H9 (cell line): ENCODE measurements at regions not wholly inside any gene's neighbourhood (a gene's known extent, or its start where the extent isn't known, plus 50 kb on each side); places are given as distances from the start of the nearest gene placed in this dataset.

Experiments
- DNase-seq: peaks from one replicate; pipeline ENCODE4 v3.0.0-alpha.2; 2017
- H2AFZ ChIP-seq: one replicate; pipeline ENCODE4 v1.6.1; 2013; ENCODE audit warnings: mild to moderate bottlenecking, low read length, control low read depth, moderate library complexity
- H2AK5ac ChIP-seq: 2 replicates; pipeline ENCODE4 v1.6.1; 2013; ENCODE audit warnings: low read length, control low read depth, mixed read lengths; ENCODE audit not compliant: insufficient read length
- H2BK120ac ChIP-seq: one replicate; pipeline ENCODE4 v1.6.1; 2013; ENCODE audit warnings: low read depth, mild to moderate bottlenecking, low read length, control low read depth, inconsistent platforms; ENCODE audit not compliant: poor library complexity, severe bottlenecking
- H2BK12ac ChIP-seq: 2 replicates; pipeline ENCODE4 v1.6.1; 2013; ENCODE audit warnings: low read length, control low read depth, mixed read lengths, low read depth; ENCODE audit not compliant: insufficient read length
- H2BK15ac ChIP-seq: 2 replicates; pipeline ENCODE4 v1.6.1; 2013; ENCODE audit warnings: low read depth, low read length, control low read depth
- H2BK20ac ChIP-seq: one replicate; pipeline ENCODE4 v1.6.1; 2013; ENCODE audit warnings: low read depth, mild to moderate bottlenecking, low read length, control low read depth, inconsistent platforms; ENCODE audit not compliant: poor library complexity, severe bottlenecking
- H2BK5ac ChIP-seq: 2 replicates; pipeline ENCODE4 v1.6.1; 2013; ENCODE audit warnings: low read length, control low read depth, mixed read lengths; ENCODE audit not compliant: insufficient read length
- H3K14ac ChIP-seq: 2 replicates; pipeline ENCODE4 v1.6.1; 2013; ENCODE audit warnings: low read length, control low read depth; ENCODE audit not compliant: insufficient read depth
- H3K18ac ChIP-seq: 2 replicates; pipeline ENCODE4 v1.6.1; 2013; ENCODE audit warnings: low read depth, mild to moderate bottlenecking, mixed read lengths, low read length, control low read depth; ENCODE audit not compliant: insufficient read length
- H3K23ac ChIP-seq: 2 replicates; pipeline ENCODE4 v1.6.1; 2013; ENCODE audit warnings: low read length, control low read depth, mixed read lengths, low read depth; ENCODE audit not compliant: insufficient read length
- H3K23me2 ChIP-seq: 2 replicates; pipeline ENCODE4 v1.6.1; 2013; ENCODE audit warnings: low read depth, mild to moderate bottlenecking, mixed read lengths, low read length, control low read depth; ENCODE audit not compliant: insufficient read length, poor library complexity, severe bottlenecking
- H3K27ac ChIP-seq: 2 replicates; pipeline ENCODE4 v1.5.1; 2013; ENCODE audit warnings: low read length, control low read depth, mixed read lengths, low read depth; ENCODE audit not compliant: insufficient read length
- H3K27me3 ChIP-seq: 2 replicates; pipeline ENCODE4 v1.6.1; 2013; ENCODE audit warnings: low read length, control low read depth, inconsistent platforms; ENCODE audit not compliant: insufficient read depth
- H3K4ac ChIP-seq: 2 replicates; pipeline ENCODE4 v1.6.1; 2013; ENCODE audit warnings: low read depth, mild to moderate bottlenecking, control low read depth, inconsistent platforms, low read length, moderate library complexity
- H3K4me1 ChIP-seq: 2 replicates; pipeline ENCODE4 v1.6.1; 2013; ENCODE audit warnings: low read length, control low read depth, inconsistent platforms; ENCODE audit not compliant: insufficient read depth
- H3K4me2 ChIP-seq: 2 replicates; pipeline ENCODE4 v1.6.1; 2013; ENCODE audit warnings: low read length, control low read depth, mixed read lengths; ENCODE audit not compliant: insufficient read length, insufficient read depth
- H3K56ac ChIP-seq: 2 replicates; pipeline ENCODE4 v1.6.1; 2013; ENCODE audit warnings: low read depth, mild to moderate bottlenecking, mixed read lengths, low read length, control low read depth; ENCODE audit not compliant: insufficient read length
- H3K79me1 ChIP-seq: 2 replicates; pipeline ENCODE4 v1.6.1; 2013; ENCODE audit warnings: low read depth, mild to moderate bottlenecking, moderate library complexity, low read length, control low read depth, inconsistent platforms; ENCODE audit not compliant: insufficient read depth, poor library complexity, severe bottlenecking
- H3K79me2 ChIP-seq: 2 replicates; pipeline ENCODE4 v1.6.1; 2013; ENCODE audit warnings: low read length, control low read depth, inconsistent platforms; ENCODE audit not compliant: insufficient read depth
- H3K9ac ChIP-seq: 2 replicates; pipeline ENCODE4 v1.6.1; 2013; ENCODE audit warnings: low read length, control low read depth, mixed read lengths; ENCODE audit not compliant: insufficient read length; ENCODE audit errors: extremely low read depth
- H3K9me3 ChIP-seq: one replicate; pipeline ENCODE4 v1.6.1; 2013; ENCODE audit warnings: low read depth, low read length, inconsistent platforms; ENCODE audit not compliant: control insufficient read depth
- H3T11ph ChIP-seq: one replicate; pipeline ENCODE4 v1.6.1; 2013; ENCODE audit warnings: mild to moderate bottlenecking, low read length, control low read depth, inconsistent platforms
- H4K20me1 ChIP-seq: one replicate; pipeline ENCODE4 v1.6.1; 2013; ENCODE audit not compliant: control insufficient read depth, insufficient read length, insufficient read depth
- H4K5ac ChIP-seq: 2 replicates; pipeline ENCODE4 v1.6.1; 2013; ENCODE audit warnings: low read depth, mild to moderate bottlenecking, mixed read lengths, low read length, control low read depth; ENCODE audit not compliant: insufficient read length
- H4K8ac ChIP-seq: replicated peaks from 2 replicates; pipeline ENCODE4 v1.6.1; 2013; ENCODE audit warnings: low read length, control low read depth, mixed read lengths, low read depth; ENCODE audit not compliant: insufficient read length
- H4K91ac ChIP-seq: 2 replicates; pipeline ENCODE4 v1.6.1; 2013; ENCODE audit warnings: low read depth, mild to moderate bottlenecking, moderate library complexity, mixed read lengths, low read length, control low read depth; ENCODE audit not compliant: insufficient read length
- H3K27ac Mint-ChIP-seq, 3 experiments: 2 replicates in 2 of 3; 3 replicates in 1 of 3; pipeline ENCODE4 v1.8.0; 2020 to 2021; ENCODE audit warnings: mixed read lengths in 3 of 3, mild to moderate bottlenecking in 1 of 3, moderate library complexity in 1 of 3
- H3K27me3 Mint-ChIP-seq: 2 replicates; pipeline ENCODE4 v1.8.0; 2021; ENCODE audit warnings: low read depth, mild to moderate bottlenecking, moderate library complexity, mixed read lengths
- H3K36me3 Mint-ChIP-seq, 3 experiments: 2 replicates in 2 of 3; 3 replicates in 1 of 3; pipeline ENCODE4 v1.8.0; 2020 to 2021; ENCODE audit warnings: low read depth in 3 of 3, mixed read lengths in 3 of 3; ENCODE audit not compliant: insufficient read depth in 1 of 3
- H3K4me1 Mint-ChIP-seq, 2 experiments: 2 replicates each; pipeline ENCODE4 v1.8.0; 2020; ENCODE audit warnings: mixed read lengths in 2 of 2
- H3K4me3 Mint-ChIP-seq, 2 experiments: 2 replicates in 1 of 2; 3 replicates in 1 of 2; pipeline ENCODE4 v1.8.0; 2020 to 2021; ENCODE audit warnings: mild to moderate bottlenecking in 2 of 2, mixed read lengths in 2 of 2, moderate library complexity in 1 of 2
- H3K9me3 Mint-ChIP-seq, 2 experiments: 2 replicates in 1 of 2; 3 replicates in 1 of 2; pipeline ENCODE4 v1.8.0; 2020; ENCODE audit warnings: mild to moderate bottlenecking in 2 of 2, mixed read lengths in 2 of 2, moderate library complexity in 1 of 2
- CTCF ChIP-seq: fragments of 200-600 bp; sonication (generic); conservative IDR thresholded peaks from 3 replicates; pipeline ENCODE4 v1.8.0; 2021; ENCODE audit warnings: antibody characterized with exemption, mild to moderate bottlenecking
- WGBS: extraction: QIAGEN DNeasy Blood & Tissue Kit; methylation state at CpG from one replicate; pipeline ENCODE4 v1.1.7; 2013; ENCODE audit warnings: missing lambda C conversion rate, low lambda C conversion rate, mixed read lengths; ENCODE audit not compliant: insufficient read length; ENCODE audit errors: extremely low coverage; 5-methylcytosine and 5-hydroxymethylcytosine counted together

- no peaks in the 10 kb centered on the region for H3K9me3 ChIP-seq
- no peak overlapping the region for H2BK20ac ChIP-seq
- H3K4me1 ChIP-seq, result no peaks in the 10 kb centered on the region
- no peaks in the 10 kb centered on the region for H3K36me3 Mint-ChIP-seq
- H3K27me3 Mint-ChIP-seq, result no peaks in the 10 kb centered on the region
- H4K20me1 ChIP-seq, result no peaks in the 10 kb centered on the region
- no peak overlapping the region for H3K14ac ChIP-seq
- no peak overlapping the region for H3T11ph ChIP-seq
- no peak overlapping the region for H4K8ac ChIP-seq
- no peak overlapping the region for H3K23ac ChIP-seq
- no CpG with 5 or more reads among the region's 3 CpGs for WGBS
- no peak overlapping the region for H3K27ac Mint-ChIP-seq
- no peak overlapping the region for H2AFZ ChIP-seq
- no peak overlapping the region for H2BK12ac ChIP-seq
- H3K4ac ChIP-seq, result no peak overlapping the region
- no peaks in the 10 kb centered on the region for H3K27me3 ChIP-seq
- H3K4me1 Mint-ChIP-seq, result no peaks in the 10 kb centered on the region
- no peaks in the 10 kb centered on the region for H3K79me1 ChIP-seq
- no peak overlapping the region for H2AK5ac ChIP-seq
- H3K27ac ChIP-seq, result no peak overlapping the region
- H2BK120ac ChIP-seq, result no peak overlapping the region
- no peak overlapping the region for H2BK15ac ChIP-seq
- no peak for TF ChIP-seq CTCF
- H4K5ac ChIP-seq, result no peak overlapping the region
- H4K91ac ChIP-seq, result no peak overlapping the region
- no peaks in the 10 kb centered on the region for H3K79me2 ChIP-seq
- no peak for DNase-seq
- H3K56ac ChIP-seq, result no peak overlapping the region
- no peak overlapping the region for H2BK5ac ChIP-seq
- H3K4me3 Mint-ChIP-seq, result no peak overlapping the region
- H3K9me3 Mint-ChIP-seq, result no peaks in the 10 kb centered on the region
- H3K9ac ChIP-seq, result no peak overlapping the region
- H3K4me2 ChIP-seq, result no peak overlapping the region
- H3K23me2 ChIP-seq, result no peaks in the 10 kb centered on the region
- no peak overlapping the region for H3K18ac ChIP-seq
Observed at GRCh38 chr18:43961722-43962121, 684.4 kb upstream of the SYT4 start.
